Uterus (tissue), 3 donors: ENCODE measurements at regions not wholly inside any gene's neighbourhood (a gene's known extent, or its start where the extent isn't known, plus 50 kb on each side); places are given as distances from the start of the nearest gene placed in this dataset.

Experiments used
- DNase-seq, 2 donors: peaks; one replicate each; pipeline ENCODE4 v3.0.0-alpha.2; 2019 to 2020
- H3K27ac ChIP-seq, 2 donors: fragments of 200-600 bp; sonication (generic); 1 replicate in 1 of 2; 2 replicates in 1 of 2; pipeline ENCODE4 v1.5.1; 2016 to 2018
- H3K27me3 ChIP-seq, 2 donors: fragments of 200-600 bp; sonication (generic); one replicate each; pipeline ENCODE4 v1.5.1; 2018 to 2019; ENCODE audit warnings: control low read depth in 1 of 2
- H3K36me3 ChIP-seq, 2 donors: fragments of 200-600 bp; sonication (generic); one replicate each; pipeline ENCODE4 v1.5.1; 2019; ENCODE audit warnings: control low read depth in 1 of 2
- H3K4me1 ChIP-seq, 2 donors: fragments of 200-600 bp; sonication (generic); one replicate each; pipeline ENCODE4 v1.5.1; 2018 to 2019; ENCODE audit warnings: control low read depth in 1 of 2
- H3K4me3 ChIP-seq, 2 donors: fragments of 200-600 bp; sonication (generic); 1 replicate in 1 of 2; 2 replicates in 1 of 2; pipeline ENCODE4 v1.5.1; 2018 to 2019; ENCODE audit warnings: mild to moderate bottlenecking in 1 of 2
- H3K9me3 ChIP-seq, 2 donors: fragments of 200-600 bp; sonication (generic); one replicate each; pipeline ENCODE4 v1.5.1; 2019; ENCODE audit warnings: control low read depth in 1 of 2
- CTCF ChIP-seq, 4 experiments: fragments of 200-600 bp in 2 of 4; fragments of 450-650 bp in 2 of 4; sonication (generic) in 2 of 4; IDR thresholded peaks; one replicate each; pipeline ENCODE4 v1.5.1; 2016 to 2019; ENCODE audit warnings: antibody characterized with exemption in 4 of 4, mild to moderate bottlenecking in 2 of 4, moderate library complexity in 1 of 4
- POLR2A ChIP-seq, 2 donors: fragments of 450-650 bp; IDR thresholded peaks; one replicate each; pipeline ENCODE4 v1.6.1; 2016; ENCODE audit warnings: antibody characterized with exemption in 2 of 2, mild to moderate bottlenecking in 1 of 2, moderate library complexity in 1 of 2
- intact Hi-C: fragments of 100-400 bp; cut with DNase I; formaldehyde crosslinking; loops from one replicate; pipeline ENCODE4 v1.15.1; 2023; ENCODE audit warnings: low total_unique reads
- donor health status: DM: yes; HTN: yes; CAD: no.

GRCh38 chr5:88976914-88977313, 93.9 kb upstream of the MEF2C start:
- no peak for DNase-seq
- Histone ChIP-seq H3K9me3 (no peaks in the 10 kb centered on the region), H3K36me3 (no peaks in the 10 kb centered on the region), H3K4me1 (no peaks in the 10 kb centered on the region), H3K27me3 (no peaks in the 10 kb centered on the region), H3K27ac (no peak overlapping the region), H3K4me3 (no peak overlapping the region)
- TF ChIP-seq CTCF (IDR thresholded peaks at IDR 0.05) (no peak), POLR2A (IDR thresholded peaks at IDR 0.05) (no peak)
- intact Hi-C loops: no loop called here

- Histone ChIP-seq H3K4me3 (no peak overlapping the region), H3K4me1 (no peaks in the 10 kb centered on the region), H3K9me3 (no peaks in the 10 kb centered on the region), H3K27ac (no peak overlapping the region), H3K36me3 (no peaks in the 10 kb centered on the region), H3K27me3 (no peaks in the 10 kb centered on the region)
- DNase-seq: no peak
- no peak for TF ChIP-seq CTCF (IDR thresholded peaks at IDR 0.05)
- TF ChIP-seq POLR2A (IDR thresholded peaks at IDR 0.05): no peak
- intact Hi-C loops: no loop called here
Measured at GRCh38 chr5:88967633-88968585, 84.9 kb upstream of the MEF2C start.

GRCh38 chr5:88964831-88965230, 81.8 kb upstream of the MEF2C start:
- Histone ChIP-seq H3K9me3 (no peaks in the 10 kb centered on the region), H3K27ac (no peak overlapping the region), H3K27me3 (no peaks in the 10 kb centered on the region), H3K36me3 (no peaks in the 10 kb centered on the region), H3K4me3 (no peak overlapping the region), H3K4me1 (no peaks in the 10 kb centered on the region)
- DNase-seq: no peak
- TF ChIP-seq CTCF (IDR thresholded peaks at IDR 0.05) (no peak), POLR2A (IDR thresholded peaks at IDR 0.05) (no peak)
- intact Hi-C loops: no loop called here

GRCh38 chr5:88957013-88957412, 74.0 kb upstream of the MEF2C start:
- H3K9me3 ChIP-seq: no peaks in the 10 kb centered on the region
- TF ChIP-seq POLR2A (IDR thresholded peaks at IDR 0.05) (no peak), CTCF (IDR thresholded peaks at IDR 0.05) (no peak)
- no peaks in the 10 kb centered on the region for H3K36me3 ChIP-seq
- no peaks in the 10 kb centered on the region for H3K27me3 ChIP-seq
- no peak overlapping the region for H3K4me3 ChIP-seq
- H3K4me1 ChIP-seq: no peaks in the 10 kb centered on the region
- intact Hi-C loops: no loop called here
- DNase-seq: no peak
- H3K27ac ChIP-seq: no peak overlapping the region

GRCh38 chr5:88956416-88956815, 73.4 kb upstream of the MEF2C start:
- Histone ChIP-seq H3K27me3 (no peaks in the 10 kb centered on the region), H3K36me3 (no peaks in the 10 kb centered on the region), H3K4me1 (no peaks in the 10 kb centered on the region), H3K4me3 (no peak overlapping the region), H3K9me3 (no peaks in the 10 kb centered on the region), H3K27ac (no peak overlapping the region)
- no peak for DNase-seq
- intact Hi-C loops: no loop called here
- TF ChIP-seq POLR2A (IDR thresholded peaks at IDR 0.05): no peak
- TF ChIP-seq CTCF (IDR thresholded peaks at IDR 0.05): no peak
